GM21825 (cell line): ENCODE measurements at regions not wholly inside any gene's neighbourhood (a gene's known extent, or its start where the extent isn't known, plus 50 kb on each side); places are given as distances from the start of the nearest gene placed in this dataset.
"Not testable (repeated sequence)": the region's sequence is repeated elsewhere in the genome, so short reads cannot be mapped to it uniquely, and the experiment has no call there.

ENCODE experiments used
- ATAC-seq: cut with Tn5 transposase; IDR thresholded peaks from one replicate; pipeline ENCODE4 v1.9.1; 2021; ENCODE audit warnings: mild to moderate bottlenecking, moderate library complexity; ENCODE audit not compliant: unreplicated experiment

- peak; percentile 77 for ATAC-seq
Measured at GRCh38 chr1:213622365-213623063, 365.3 kb upstream of the PROX1 start.

GRCh38 chr1:213623064-213623581 lies 364.6 kb upstream of the PROX1 start:
- ATAC-seq: peak; percentile 16

- no peak for ATAC-seq
Measured at GRCh38 chr1:213623862-213624261, 363.9 kb upstream of the PROX1 start.

- not testable (repeated sequence) for ATAC-seq
Measured at GRCh38 chr1:213636778-213637177, 351.0 kb upstream of the PROX1 start.

GRCh38 chr1:213641312-213641711 lies 346.5 kb upstream of the PROX1 start:
- ATAC-seq: no peak

GRCh38 chr1:213643360-213643759 lies 344.4 kb upstream of the PROX1 start:
- no peak for ATAC-seq

GRCh38 chr1:213647864-213648650 lies 339.7 kb upstream of the PROX1 start:
- no peak for ATAC-seq

- ATAC-seq: no peak
Measured at GRCh38 chr1:213649373-213649772, 338.4 kb upstream of the PROX1 start.

GRCh38 chr1:213650603-213651002 lies 337.2 kb upstream of the PROX1 start:
- ATAC-seq: no peak

GRCh38 chr1:213651077-213651476 lies 336.7 kb upstream of the PROX1 start:
- ATAC-seq: no peak

- no peak for ATAC-seq
Measured at GRCh38 chr1:213652109-213652508, 335.7 kb upstream of the PROX1 start.

GRCh38 chr1:213656039-213656438 lies 331.7 kb upstream of the PROX1 start:
- no peak for ATAC-seq

- ATAC-seq: no peak
Measured at GRCh38 chr1:213656503-213656902, 331.3 kb upstream of the PROX1 start.

- no peak for ATAC-seq
Measured at GRCh38 chr1:213657013-213657412, 330.8 kb upstream of the PROX1 start.

GRCh38 chr1:213657879-213658278 lies 329.9 kb upstream of the PROX1 start:
- ATAC-seq: no peak

GRCh38 chr1:213658457-213658856 lies 329.3 kb upstream of the PROX1 start:
- no peak for ATAC-seq

- ATAC-seq: no peak
Measured at GRCh38 chr1:213659580-213660547, 327.9 kb upstream of the PROX1 start.

- ATAC-seq: no peak
Measured at GRCh38 chr1:213661302-213661701, 326.5 kb upstream of the PROX1 start.

- ATAC-seq: no peak
Measured at GRCh38 chr1:213666113-213666512, 321.7 kb upstream of the PROX1 start.

GRCh38 chr1:213666922-213667321 lies 320.9 kb upstream of the PROX1 start:
- no peak for ATAC-seq

- no peak for ATAC-seq
Measured at GRCh38 chr1:213669512-213669911, 318.3 kb upstream of the PROX1 start.
